NCI-H82 (cell line): ENCODE measurements at regions not wholly inside any gene's neighbourhood (a gene's known extent, or its start where the extent isn't known, plus 50 kb on each side); places are given as distances from the start of the nearest gene placed in this dataset.
A peak's percentile ranks its signal among the peaks of the same experiment; 100 is the strongest.

Experiments used
- DNase-seq: peaks from one replicate; lab custom pipeline; 2025; lab: John Stamatoyannopoulos, UW

- no peak for DNase-seq
Observed at GRCh38 chr9:78866207-78867132, 569.5 kb downstream of the PSAT1 start.

GRCh38 chr9:78871086-78871451, 574.1 kb downstream of the PSAT1 start:
- DNase-seq: no peak

GRCh38 chr9:78871452-78872331, 574.8 kb downstream of the PSAT1 start:
- no peak for DNase-seq

GRCh38 chr9:78874061-78874460, 577.1 kb downstream of the PSAT1 start:
- no peak for DNase-seq

- DNase-seq: no peak
Observed at GRCh38 chr9:78879324-78880100, 582.6 kb downstream of the PSAT1 start.

- DNase-seq: no peak
Observed at GRCh38 chr9:78881295-78881694, 584.4 kb downstream of the PSAT1 start.

- no peak for DNase-seq
Observed at GRCh38 chr9:78882481-78882880, 585.6 kb downstream of the PSAT1 start.

- no peak for DNase-seq
Observed at GRCh38 chr9:78884611-78885150, 587.8 kb downstream of the PSAT1 start.

- DNase-seq: no peak
Observed at GRCh38 chr9:78892182-78892581, 595.3 kb downstream of the PSAT1 start.

- DNase-seq: no peak
Observed at GRCh38 chr9:78892769-78893168, 595.8 kb downstream of the PSAT1 start.

GRCh38 chr9:78893774-78894401, 597.0 kb downstream of the PSAT1 start:
- no peak for DNase-seq

GRCh38 chr9:78896479-78896878, 599.6 kb downstream of the PSAT1 start:
- no peak for DNase-seq

- no peak for DNase-seq
Observed at GRCh38 chr9:78898234-78898633, 601.3 kb downstream of the PSAT1 start.

GRCh38 chr9:78899006-78899405, 602.1 kb downstream of the PSAT1 start:
- no peak for DNase-seq

GRCh38 chr9:78900500-78900899, 603.6 kb downstream of the PSAT1 start:
- no peak for DNase-seq

- DNase-seq: no peak
Observed at GRCh38 chr9:78902051-78902450, 605.1 kb downstream of the PSAT1 start.

- DNase-seq: no peak
Observed at GRCh38 chr9:78903581-78903980, 606.7 kb downstream of the PSAT1 start.

- DNase-seq: no peak
Observed at GRCh38 chr9:78904686-78905085, 607.8 kb downstream of the PSAT1 start.

GRCh38 chr9:78905387-78905786, 608.5 kb downstream of the PSAT1 start:
- DNase-seq: peak; percentile 0

- no peak for DNase-seq
Observed at GRCh38 chr9:78905986-78906755, 609.2 kb downstream of the PSAT1 start.

GRCh38 chr9:78909566-78909965, 612.6 kb downstream of the PSAT1 start:
- no peak for DNase-seq
